HG02885 (cell line): ENCODE measurements at regions not wholly inside any gene's neighbourhood (a gene's known extent, or its start where the extent isn't known, plus 50 kb on each side); places are given as distances from the start of the nearest gene placed in this dataset.

Experiments
- ATAC-seq: cut with Tn5 transposase; IDR thresholded peaks from one replicate; pipeline ENCODE4 v1.9.1; 2021; ENCODE audit warnings: mild to moderate bottlenecking; ENCODE audit not compliant: unreplicated experiment, poor library complexity

DNA sequence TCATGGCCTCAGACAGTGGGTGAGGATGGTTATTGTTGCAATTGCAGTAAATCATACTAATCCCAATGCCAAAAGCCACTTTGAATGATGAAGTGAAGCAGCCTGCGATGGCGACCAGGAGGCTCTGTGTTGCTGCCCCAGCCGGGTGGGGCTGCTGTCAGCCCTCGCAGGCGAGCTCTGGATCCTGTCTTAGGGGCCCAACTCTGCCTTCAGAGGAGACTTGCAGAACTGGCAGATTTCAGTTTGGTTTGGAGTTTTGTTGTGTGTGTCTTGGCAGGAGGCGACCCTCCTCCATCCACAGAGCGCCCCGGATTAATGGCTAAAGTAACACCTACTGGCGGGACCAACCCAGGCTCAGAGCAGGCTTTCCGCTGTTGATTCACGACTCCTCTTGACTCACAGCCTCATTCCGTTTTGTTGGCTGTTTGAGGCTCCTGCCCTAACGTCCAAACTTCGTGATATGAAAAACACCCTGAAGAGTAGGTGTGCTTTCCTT lies 67.9 kb upstream of the BMPER start:
- ATAC-seq = no peak

GRCh38 chr7:33841031-33841430 lies 64.3 kb upstream of the BMPER start:
- ATAC-seq = no peak

- ATAC-seq = no peak
These were observed 63.6 kb upstream of the BMPER start for GRCh38 chr7:33841705-33842129.

DNA sequence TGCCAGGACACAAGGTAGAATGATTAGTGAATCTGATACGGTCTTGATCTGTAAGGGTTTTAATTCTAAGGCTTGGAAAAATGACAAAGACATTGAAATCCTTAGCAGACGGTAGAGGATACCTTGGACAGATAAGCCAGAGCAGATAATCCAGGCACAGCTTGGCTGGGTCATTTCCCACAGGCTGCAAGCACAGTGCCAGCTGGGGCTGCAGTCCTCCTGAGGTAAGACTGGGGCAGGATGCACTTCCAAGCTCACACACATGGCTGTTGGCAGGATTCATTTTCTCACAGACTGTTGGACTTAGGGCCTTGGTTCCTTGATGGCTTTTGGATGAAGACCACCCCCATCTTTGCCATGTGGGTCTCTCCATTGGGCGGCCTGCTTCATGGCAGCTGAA lies 63.2 kb upstream of the BMPER start:
- ATAC-seq = no peak

DNA sequence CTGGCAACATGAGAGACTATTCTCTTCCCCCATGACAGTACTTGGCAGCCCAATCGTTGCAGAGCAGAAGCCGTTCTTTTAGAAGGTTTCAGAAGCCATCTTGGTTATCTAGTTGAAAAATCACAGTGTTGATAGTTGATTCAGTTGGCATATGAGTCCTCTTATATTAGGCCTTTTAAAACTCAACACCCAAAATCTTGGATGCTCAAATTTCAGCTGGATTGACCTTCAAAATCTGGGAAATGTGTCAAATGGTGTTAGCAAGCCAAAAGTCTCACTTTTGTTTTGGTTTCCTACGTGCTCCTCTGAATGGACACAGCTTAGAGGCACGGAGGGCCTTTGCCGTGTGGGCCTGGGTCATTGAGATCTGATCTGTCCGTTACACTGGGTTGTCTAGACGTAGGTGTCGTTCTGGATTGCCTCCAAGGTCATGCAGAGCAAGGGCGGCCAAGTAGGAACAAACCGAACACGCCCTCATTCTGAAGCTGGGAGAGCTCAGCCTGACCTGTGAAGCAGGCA lies 59.3 kb upstream of the BMPER start:
- ATAC-seq = no peak

GRCh38 chr7:33849004-33849403 lies 56.3 kb upstream of the BMPER start:
- no peak for ATAC-seq

GRCh38 chr7:33849971-33850559 lies 55.3 kb upstream of the BMPER start:
- ATAC-seq = no peak

GRCh38 chr7:33850768-33851167 lies 54.6 kb upstream of the BMPER start:
- no peak for ATAC-seq

DNA sequence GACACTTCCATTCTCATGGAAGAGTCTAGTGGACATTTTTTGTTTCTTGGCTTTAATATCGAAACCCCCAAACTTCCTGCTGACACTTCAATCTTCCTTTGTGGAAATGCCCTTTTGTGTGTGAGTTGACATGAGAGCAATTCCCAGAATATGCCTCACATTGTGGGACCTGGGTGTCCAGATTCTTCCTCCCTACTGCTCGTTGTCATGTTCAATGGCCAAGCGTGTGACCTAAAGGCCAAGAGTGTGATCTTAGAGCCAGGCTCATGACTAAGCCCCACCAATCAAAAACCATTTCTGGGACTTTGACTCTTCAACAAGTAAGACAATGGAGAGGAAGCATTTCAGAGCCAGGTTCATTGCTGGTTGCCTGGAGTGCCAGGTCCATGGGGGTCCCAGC lies 52.5 kb upstream of the BMPER start:
- ATAC-seq = no peak

DNA sequence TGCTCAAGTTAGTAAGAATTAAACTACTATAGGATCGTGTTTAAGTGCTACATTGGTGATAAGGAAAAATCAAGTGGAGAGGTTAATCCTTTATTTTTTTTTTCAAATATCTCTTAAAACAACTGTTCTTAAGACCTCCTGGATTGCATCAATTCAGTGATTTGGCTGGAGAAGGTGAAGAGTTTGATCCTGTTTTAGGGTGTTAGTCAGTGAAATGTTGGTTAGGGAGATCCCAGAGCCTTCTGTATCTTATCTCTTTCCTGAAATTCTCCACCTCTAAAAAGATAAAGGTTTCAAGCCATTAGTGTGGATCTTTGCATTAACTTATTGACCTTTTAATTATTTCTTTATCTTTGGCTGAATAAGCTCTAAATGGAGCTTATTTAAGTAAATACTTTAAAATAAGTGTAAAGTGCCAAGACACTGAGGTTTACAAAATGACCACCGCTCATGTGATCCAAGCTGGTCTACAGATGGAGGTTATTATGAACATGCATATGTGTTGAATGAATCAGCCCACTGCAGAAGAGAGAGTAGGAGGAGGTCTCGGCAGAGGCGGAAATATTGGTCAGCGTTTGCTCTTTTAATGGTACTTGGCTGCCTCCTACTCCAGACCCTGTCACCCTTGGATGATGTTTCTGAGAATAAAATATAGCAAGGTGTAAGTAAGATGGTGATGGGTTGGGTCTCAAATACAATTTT lies 51.8 kb upstream of the BMPER start:
- no peak for ATAC-seq

DNA sequence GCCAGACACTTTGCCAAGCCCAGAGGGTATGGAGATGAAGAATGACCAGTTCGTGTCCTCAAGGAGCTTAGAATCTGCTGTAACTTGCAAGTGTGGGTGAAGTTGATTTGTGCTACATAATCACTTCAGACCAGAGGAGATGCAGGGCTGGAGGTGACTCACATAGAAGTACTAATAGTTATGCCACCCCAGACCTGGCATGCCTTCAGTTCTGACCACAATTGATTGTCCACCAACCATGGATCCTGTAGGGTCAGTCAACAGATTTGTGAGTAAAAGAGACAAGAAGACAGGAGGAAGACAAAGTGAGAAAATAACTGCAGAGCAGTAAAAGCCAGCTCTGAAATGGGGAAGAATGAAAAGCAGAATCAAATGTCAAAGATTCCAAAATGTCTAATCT lies 51.2 kb upstream of the BMPER start:
- ATAC-seq = no peak

GRCh38 chr7:33854801-33855350 lies 50.5 kb upstream of the BMPER start:
- no peak for ATAC-seq
